PC-3 (cell line): ENCODE measurements at regions not wholly inside any gene's neighbourhood (a gene's known extent, or its start where the extent isn't known, plus 50 kb on each side); places are given as distances from the start of the nearest gene placed in this dataset.

Source experiments
- ATAC-seq: fragments of 200-7000 bp; cut with Tn5 transposase; 2 replicates; pipeline ENCODE4 v1.9.1; 2020; ENCODE audit warnings: mild to moderate bottlenecking, moderate library complexity
- BruUV-seq: library from RNA; stranded (reverse); fragments of 400-500 nt; replicated peaks from 2 replicates; lab custom pipeline; 2021; lab: Mats Ljungman, UMichigan
- CTCF ChIA-PET: fragments of 300-600 bp; sonication (Branson Sonifier 250); formaldehyde crosslinking; loops from one replicate; lab custom pipeline; 2022; ENCODE audit warnings: antibody characterized with exemption; lab: Charles Lee
- POLR2A ChIA-PET: fragments of 300-600 bp; sonication (Branson Sonifier 250); formaldehyde crosslinking; loops from one replicate; lab custom pipeline; 2022; ENCODE audit warnings: antibody characterized with exemption; ENCODE audit not compliant: unreplicated experiment; lab: Charles Lee
- DNase-seq: peaks from one replicate; pipeline ENCODE4 v3.0.0-alpha.2; 2015
- H2AFZ ChIP-seq: fragments of 300-600 bp; sonication (generic); 2 replicates; pipeline ENCODE4 v1.6.0; 2016; ENCODE audit warnings: antibody characterized with exemption, low read length
- H3F3A ChIP-seq: fragments of 300-600 bp; sonication (generic); one replicate; pipeline ENCODE4 v1.6.0; 2017; ENCODE audit warnings: antibody characterized with exemption, low read length, control low read depth, mild to moderate bottlenecking; ENCODE audit not compliant: unreplicated experiment
- H3K27ac ChIP-seq: fragments of 300-600 bp; sonication (generic); 2 replicates; pipeline ENCODE4 v1.5.1; 2016; ENCODE audit warnings: mild to moderate bottlenecking, low read length
- H3K27me3 ChIP-seq: fragments of 300-600 bp; sonication (generic); 2 replicates; pipeline ENCODE4 v1.6.1; 2016; ENCODE audit warnings: low read length, mixed read lengths
- H3K36me3 ChIP-seq: fragments of 300-600 bp; sonication (generic); 2 replicates; pipeline ENCODE4 v1.6.1; 2016; ENCODE audit warnings: low read depth, mixed run types, low read length, mixed read lengths
- H3K4me1 ChIP-seq: fragments of 300-600 bp; sonication (generic); 2 replicates; pipeline ENCODE4 v1.5.1; 2016; ENCODE audit warnings: low read length; ENCODE audit not compliant: insufficient read depth
- H3K4me2 ChIP-seq: fragments of 300-600 bp; sonication (generic); 2 replicates; pipeline ENCODE4 v1.6.0; 2016; ENCODE audit warnings: low read length
- H3K4me3 ChIP-seq: fragments of 300-600 bp; sonication (generic); 2 replicates; pipeline ENCODE4 v1.5.1; 2016; ENCODE audit warnings: mild to moderate bottlenecking, low read length, mixed read lengths
- H3K79me2 ChIP-seq: fragments of 300-600 bp; sonication (generic); 2 replicates; pipeline ENCODE4 v1.6.1; 2017; ENCODE audit warnings: low read length, mixed read lengths
- H3K9ac ChIP-seq: fragments of 300-600 bp; sonication (generic); 2 replicates; pipeline ENCODE4 v1.6.0; 2016; ENCODE audit warnings: mild to moderate bottlenecking, low read length
- H3K9me2 ChIP-seq: fragments of 300-600 bp; sonication (generic); replicated peaks from 2 replicates; pipeline ENCODE4 v1.6.1; 2016; ENCODE audit warnings: mixed run types, low read length, mixed read lengths
- H3K9me3 ChIP-seq: fragments of 300-600 bp; sonication (generic); 2 replicates; pipeline ENCODE4 v1.6.1; 2016; ENCODE audit warnings: low read length, mixed read lengths
- H4K20me1 ChIP-seq: fragments of 300-600 bp; sonication (generic); 2 replicates; pipeline ENCODE4 v1.6.1; 2016; ENCODE audit warnings: low read length, mixed read lengths
- CTCF ChIP-seq: fragments of 300-600 bp; sonication (generic); conservative IDR thresholded peaks from 2 replicates; pipeline ENCODE4 v1.5.1; 2017; ENCODE audit warnings: antibody characterized with exemption, low read depth, mild to moderate bottlenecking, low read length
- EZH2 ChIP-seq: fragments of 300-600 bp; sonication (generic); IDR thresholded peaks from one replicate; pipeline ENCODE4 v1.6.1; 2017; ENCODE audit warnings: antibody characterized with exemption, mild to moderate bottlenecking, low read length; ENCODE audit not compliant: unreplicated experiment
- EZH2phosphoT487 ChIP-seq: fragments of 300-600 bp; sonication (generic); IDR thresholded peaks from 2 replicates; pipeline ENCODE4 v1.6.1; 2018; ENCODE audit warnings: mild to moderate bottlenecking, antibody characterized with exemption, low read length, borderline replicate concordance
- intact Hi-C: fragments of 100-400 bp; cut with micrococcal nuclease; formaldehyde crosslinking; loops from 2 replicates; pipeline ENCODE4 v1.9.0; 2023

GRCh38 chr9:27763831-27764230, 190.6 kb upstream of the C9orf72 start:
- intact Hi-C loops = no loop called here
- Histone ChIP-seq H3K4me2 (no peak overlapping the region), H3K4me1 (no peaks in the 10 kb centered on the region), H3K4me3 (no peak overlapping the region), H3F3A (no peaks in the 10 kb centered on the region), H3K9ac (no peak overlapping the region), H3K79me2 (no peaks in the 10 kb centered on the region), H3K27ac (no peak overlapping the region), H3K9me2 (no peaks in the 10 kb centered on the region), H4K20me1 (no peaks in the 10 kb centered on the region), H3K9me3 (no peaks in the 10 kb centered on the region), H2AFZ (no peak overlapping the region), H3K36me3 (no peaks in the 10 kb centered on the region), H3K27me3 (peaks cover 33% of the 10 kb centered on the region; the same call in 1 of the 2 replicates)
- ChIA-PET CTCF (no interaction called here), POLR2A (no interaction called here)
- no TSS peak for BruUV-seq
- no peak for TF ChIP-seq CTCF
- no peak for TF ChIP-seq EZH2
- no peak for TF ChIP-seq EZH2phosphoT487
- no peak for ATAC-seq
- no peak for DNase-seq

- Histone ChIP-seq H3K27ac (no peak overlapping the region), H3F3A (no peaks in the 10 kb centered on the region), H3K79me2 (no peaks in the 10 kb centered on the region), H3K9ac (no peak overlapping the region), H3K4me2 (no peak overlapping the region), H3K9me2 (no peaks in the 10 kb centered on the region), H3K9me3 (no peaks in the 10 kb centered on the region), H3K4me1 (no peaks in the 10 kb centered on the region), H4K20me1 (no peaks in the 10 kb centered on the region), H3K36me3 (no peaks in the 10 kb centered on the region), H3K27me3 (peaks cover 33% of the 10 kb centered on the region; the same call in 1 of the 2 replicates), H2AFZ (no peak overlapping the region), H3K4me3 (no peak overlapping the region)
- ATAC-seq = no peak
- TF ChIP-seq EZH2phosphoT487 = no peak
- ChIA-PET POLR2A (no interaction called here), CTCF (no interaction called here)
- DNase-seq = no peak
- BruUV-seq = no TSS peak
- intact Hi-C loops = no loop called here
Observed at GRCh38 chr9:27765266-27766072, 192.2 kb upstream of the C9orf72 start.

- no peaks in the 10 kb centered on the region for H3K36me3 ChIP-seq
- no TSS peak for BruUV-seq
- H3K9me3 ChIP-seq = no peaks in the 10 kb centered on the region
- H3K4me2 ChIP-seq = no peak overlapping the region
- intact Hi-C loops = no loop called here
- peaks cover 30% of the 10 kb centered on the region; the same call in 1 of the 2 replicates for H3K27me3 ChIP-seq
- POLR2A ChIA-PET = no interaction called here
- DNase-seq = no peak
- no peaks in the 10 kb centered on the region for H3K79me2 ChIP-seq
- no peak overlapping the region for H3K27ac ChIP-seq
- H3K4me3 ChIP-seq = no peak overlapping the region
- no peaks in the 10 kb centered on the region for H4K20me1 ChIP-seq
- no peak for TF ChIP-seq CTCF
- H3K4me1 ChIP-seq = no peaks in the 10 kb centered on the region
- CTCF ChIA-PET = no interaction called here
- no peaks in the 10 kb centered on the region for H3K9me2 ChIP-seq
- no peaks in the 10 kb centered on the region for H3F3A ChIP-seq
- no peak for ATAC-seq
- no peak overlapping the region for H3K9ac ChIP-seq
- H2AFZ ChIP-seq = no peak overlapping the region
Observed at GRCh38 chr9:27766073-27766835, 193.0 kb upstream of the C9orf72 start.
